ENCODE measurements at regions not wholly inside any gene's neighbourhood (a gene's known extent, or its start where the extent isn't known, plus 50 kb on each side); places are given as distances from the start of the nearest gene placed in this dataset.

DNA sequence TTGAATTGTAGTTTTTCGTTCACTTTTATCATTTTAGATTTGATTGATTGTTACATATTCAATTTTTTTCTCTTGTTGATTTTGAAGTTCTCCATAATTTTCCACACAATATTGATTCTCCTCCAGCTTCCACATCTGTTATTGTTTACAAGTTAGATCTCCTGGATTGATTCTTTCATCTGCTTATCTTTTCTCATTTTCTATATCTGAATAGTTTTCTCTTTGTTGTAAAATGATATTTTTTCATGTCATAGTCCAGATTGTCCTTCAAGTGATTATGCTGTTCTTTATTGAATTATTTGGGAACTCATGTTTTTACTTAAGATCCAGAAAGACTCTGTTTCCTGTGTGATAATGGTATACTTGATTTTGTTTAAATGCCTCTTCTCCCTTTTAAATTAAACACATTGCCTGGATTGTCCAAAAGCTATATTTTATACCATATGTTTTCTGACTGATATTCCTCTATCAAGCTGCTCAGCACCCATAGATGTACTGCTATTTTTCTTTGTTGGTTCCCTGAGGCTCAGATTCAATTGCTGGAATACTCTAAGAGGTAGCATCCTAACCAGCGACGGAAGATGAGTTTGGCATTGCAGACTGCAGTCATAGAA is 206.6 kb upstream of the PRR16 start:
- intact Hi-C loops (cut with micrococcal nuclease), result no loop called here
- H3K4me3 Mint-ChIP-seq (ENCODE audit: unreplicated experiment), result no peak overlapping the region

DNA sequence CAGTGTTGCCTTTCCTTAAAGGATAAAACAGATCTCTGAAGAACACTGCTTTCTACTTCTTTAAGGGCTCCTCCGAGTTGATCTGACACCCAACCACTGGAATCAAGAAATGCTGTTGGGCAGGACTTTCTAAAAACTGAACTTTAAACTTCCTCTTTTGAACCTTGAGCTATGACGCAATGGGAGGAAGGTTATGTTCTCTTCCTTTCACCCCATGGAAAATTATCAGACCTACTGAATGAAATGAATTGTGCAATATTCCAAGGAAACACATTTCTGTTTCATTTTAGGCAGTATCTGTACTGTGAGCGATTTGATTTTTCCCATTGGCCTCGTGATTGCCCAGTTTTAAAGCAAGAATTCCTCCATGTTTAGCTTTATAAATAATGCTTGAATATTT is 206.0 kb upstream of the PRR16 start:
- Mint-ChIP-seq H3K27me3 (ENCODE audit: insufficient read depth, unreplicated experiment) (no peaks in the 10 kb centered on the region), H3K36me3 (ENCODE audit: insufficient read depth, unreplicated experiment) (no peaks in the 10 kb centered on the region), H3K9me3 (ENCODE audit: unreplicated experiment) (no peaks in the 10 kb centered on the region), H3K27ac (ENCODE audit: low read depth, unreplicated experiment) (no peak overlapping the region), H3K4me3 (ENCODE audit: unreplicated experiment) (no peak overlapping the region), H3K4me1 (ENCODE audit: insufficient read depth, unreplicated experiment) (peaks cover 18% of the 10 kb centered on the region)
- no TSS peak for BruUV-seq (replicated peaks)
- ChIA-PET CTCF (interaction anchor here (0.7 kb wide), 1 partner anchor 88 kb away, joined by 3 read pairs; no protein-coding TSS in a partner anchor), POLR2A (no interaction called here)
- intact Hi-C loops (cut with micrococcal nuclease), result no loop called here
- peak; percentile 30 for DNase-seq (ENCODE audit: unreplicated experiment)
- TF ChIP-seq, protein P1, sequence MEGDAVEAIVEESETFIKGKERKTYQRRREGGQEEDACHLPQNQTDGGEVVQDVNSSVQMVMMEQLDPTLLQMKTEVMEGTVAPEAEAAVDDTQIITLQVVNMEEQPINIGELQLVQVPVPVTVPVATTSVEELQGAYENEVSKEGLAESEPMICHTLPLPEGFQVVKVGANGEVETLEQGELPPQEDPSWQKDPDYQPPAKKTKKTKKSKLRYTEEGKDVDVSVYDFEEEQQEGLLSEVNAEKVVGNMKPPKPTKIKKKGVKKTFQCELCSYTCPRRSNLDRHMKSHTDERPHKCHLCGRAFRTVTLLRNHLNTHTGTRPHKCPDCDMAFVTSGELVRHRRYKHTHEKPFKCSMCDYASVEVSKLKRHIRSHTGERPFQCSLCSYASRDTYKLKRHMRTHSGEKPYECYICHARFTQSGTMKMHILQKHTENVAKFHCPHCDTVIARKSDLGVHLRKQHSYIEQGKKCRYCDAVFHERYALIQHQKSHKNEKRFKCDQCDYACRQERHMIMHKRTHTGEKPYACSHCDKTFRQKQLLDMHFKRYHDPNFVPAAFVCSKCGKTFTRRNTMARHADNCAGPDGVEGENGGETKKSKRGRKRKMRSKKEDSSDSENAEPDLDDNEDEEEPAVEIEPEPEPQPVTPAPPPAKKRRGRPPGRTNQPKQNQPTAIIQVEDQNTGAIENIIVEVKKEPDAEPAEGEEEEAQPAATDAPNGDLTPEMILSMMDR (IDR thresholded peaks at IDR 0.05; ENCODE audit: unreplicated experiment), result no peak

More for the DNA sequence above, 206.6 kb upstream of the PRR16 start:
- ChIA-PET CTCF (no interaction called here), POLR2A (no interaction called here)
- H3K36me3 Mint-ChIP-seq (ENCODE audit: insufficient read depth, unreplicated experiment), result no peaks in the 10 kb centered on the region
- H3K9me3 Mint-ChIP-seq (ENCODE audit: unreplicated experiment), result no peaks in the 10 kb centered on the region
- no peak for DNase-seq (ENCODE audit: unreplicated experiment)
- no peaks in the 10 kb centered on the region for H3K27me3 Mint-ChIP-seq (ENCODE audit: insufficient read depth, unreplicated experiment)
- H3K27ac Mint-ChIP-seq (ENCODE audit: low read depth, unreplicated experiment), result no peak overlapping the region
- peaks cover 22% of the 10 kb centered on the region for H3K4me1 Mint-ChIP-seq (ENCODE audit: insufficient read depth, unreplicated experiment)
- no TSS peak for BruUV-seq (replicated peaks)
- TF ChIP-seq, protein P1 (IDR thresholded peaks at IDR 0.05; ENCODE audit: unreplicated experiment), result no peak

DNA sequence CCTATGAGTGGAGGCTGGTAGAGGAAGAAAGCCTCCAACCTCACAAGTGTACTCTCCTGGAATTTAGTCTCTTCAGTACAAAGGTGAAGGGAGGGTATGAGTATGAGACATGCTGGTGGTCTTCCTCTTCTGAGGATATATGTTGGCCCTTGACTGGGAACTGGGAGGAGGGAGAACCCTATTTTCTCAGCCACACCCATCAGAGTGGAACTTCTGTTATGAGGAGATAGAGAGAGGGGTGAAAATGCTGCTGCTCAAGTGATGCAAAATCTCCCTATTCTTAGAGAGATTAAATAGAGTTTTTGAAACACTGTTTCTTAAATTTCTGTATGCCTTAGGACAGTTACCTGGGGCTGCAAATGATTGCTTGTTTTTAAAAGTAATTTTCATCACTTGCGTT is 203.4 kb upstream of the PRR16 start:
- Mint-ChIP-seq H3K27me3 (ENCODE audit: insufficient read depth, unreplicated experiment) (no peaks in the 10 kb centered on the region), H3K27ac (ENCODE audit: low read depth, unreplicated experiment) (no peak overlapping the region), H3K36me3 (ENCODE audit: insufficient read depth, unreplicated experiment) (no peaks in the 10 kb centered on the region), H3K4me1 (ENCODE audit: insufficient read depth, unreplicated experiment) (peaks cover 8% of the 10 kb centered on the region), H3K9me3 (ENCODE audit: unreplicated experiment) (no peaks in the 10 kb centered on the region), H3K4me3 (ENCODE audit: unreplicated experiment) (no peak overlapping the region)
- no TSS peak for BruUV-seq (replicated peaks)
- ChIA-PET CTCF (no interaction called here), POLR2A (no interaction called here)
- DNase-seq (ENCODE audit: unreplicated experiment), result no peak
- TF ChIP-seq, protein P1 (IDR thresholded peaks at IDR 0.05; ENCODE audit: unreplicated experiment), result no peak
- intact Hi-C loops (cut with micrococcal nuclease), result no loop called here

DNA sequence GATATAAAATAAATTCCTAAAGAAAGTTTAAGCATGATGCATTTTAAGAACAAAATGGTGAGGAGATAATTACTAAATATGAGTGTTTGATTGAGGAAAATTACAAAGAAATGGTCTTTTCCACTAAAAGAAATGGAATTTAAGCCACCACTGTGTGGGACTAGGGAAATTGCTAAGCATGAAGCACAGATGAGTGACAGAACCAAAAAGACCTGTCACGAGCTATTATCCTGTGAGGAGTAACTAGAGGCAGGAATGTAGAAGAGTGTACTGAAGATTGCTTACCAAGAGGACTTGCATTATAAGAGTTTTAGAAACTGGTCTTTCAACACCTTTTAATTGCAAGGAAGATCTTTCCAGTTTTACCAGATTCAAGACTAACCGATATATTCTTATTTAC is 193.6 kb upstream of the PRR16 start:
- Mint-ChIP-seq H3K9me3 (ENCODE audit: unreplicated experiment) (peaks cover 12% of the 10 kb centered on the region), H3K27ac (ENCODE audit: low read depth, unreplicated experiment) (no peak overlapping the region), H3K4me1 (ENCODE audit: insufficient read depth, unreplicated experiment) (peaks cover 11% of the 10 kb centered on the region), H3K36me3 (ENCODE audit: insufficient read depth, unreplicated experiment) (no peaks in the 10 kb centered on the region), H3K4me3 (ENCODE audit: unreplicated experiment) (no peak overlapping the region), H3K27me3 (ENCODE audit: insufficient read depth, unreplicated experiment) (no peaks in the 10 kb centered on the region)
- TF ChIP-seq, protein P1 (IDR thresholded peaks at IDR 0.05; ENCODE audit: unreplicated experiment), result no peak
- no peak for DNase-seq (ENCODE audit: unreplicated experiment)
- POLR2A ChIA-PET, result no interaction called here
- no TSS peak for BruUV-seq (replicated peaks)
- intact Hi-C loops (cut with micrococcal nuclease), result no loop called here
- CTCF ChIA-PET, result interaction anchor here (0.5 kb wide), 1 partner anchor 40 kb away, joined by 3 read pairs; no protein-coding TSS in a partner anchor
